ENCODE measurements at regions not wholly inside any gene's neighbourhood (a gene's known extent, or its start where the extent isn't known, plus 50 kb on each side); places are given as distances from the start of the nearest gene placed in this dataset.

- Mint-ChIP-seq H3K36me3 (ENCODE audit: low read depth) (no peaks in the 10 kb centered on the region), H3K27ac (no peak overlapping the region), H3K4me3 (no peak overlapping the region), H3K27me3 (ENCODE audit: insufficient read depth) (peaks cover 3% of the 10 kb centered on the region; the same call in 1 of the 2 replicates), H3K9me3 (no peaks in the 10 kb centered on the region), H3K4me1 (ENCODE audit: low read depth) (peaks cover 12% of the 10 kb centered on the region)
- no peak for DNase-seq
- TF ChIP-seq CTCF (IDR thresholded peaks at IDR 0.05), result no peak
Measured at GRCh38 chr16:65487231-65487630, 365.4 kb upstream of the CDH11 start.

DNA sequence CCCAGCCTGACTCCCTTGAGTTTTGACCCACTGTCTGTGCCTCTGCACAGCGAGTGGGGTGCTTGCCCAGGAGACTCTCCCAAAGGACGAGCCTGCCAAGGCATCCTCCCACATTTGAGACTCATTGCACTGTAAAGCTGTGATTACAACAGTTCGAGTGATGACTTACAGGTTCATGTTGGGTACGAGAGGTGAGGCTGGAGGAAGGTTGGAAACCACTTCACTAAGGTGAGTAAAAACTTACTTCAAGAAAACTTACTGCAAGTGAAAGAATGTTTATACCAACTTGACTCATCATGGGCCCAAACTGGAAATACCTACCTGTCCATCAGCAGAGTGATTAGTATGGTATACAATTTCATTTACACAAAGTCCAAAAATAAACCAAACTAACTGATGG lies 360.1 kb upstream of the CDH11 start:
- H3K27ac Mint-ChIP-seq, result no peak overlapping the region
- H3K4me1 Mint-ChIP-seq (ENCODE audit: low read depth), result no peaks in the 10 kb centered on the region
- H3K27me3 Mint-ChIP-seq (ENCODE audit: insufficient read depth), result no peaks in the 10 kb centered on the region
- H3K4me3 Mint-ChIP-seq, result no peak overlapping the region
- no peaks in the 10 kb centered on the region for H3K36me3 Mint-ChIP-seq (ENCODE audit: low read depth)
- no peak for TF ChIP-seq CTCF (IDR thresholded peaks at IDR 0.05)
- no peaks in the 10 kb centered on the region for H3K9me3 Mint-ChIP-seq
- DNase-seq, result no peak

DNA sequence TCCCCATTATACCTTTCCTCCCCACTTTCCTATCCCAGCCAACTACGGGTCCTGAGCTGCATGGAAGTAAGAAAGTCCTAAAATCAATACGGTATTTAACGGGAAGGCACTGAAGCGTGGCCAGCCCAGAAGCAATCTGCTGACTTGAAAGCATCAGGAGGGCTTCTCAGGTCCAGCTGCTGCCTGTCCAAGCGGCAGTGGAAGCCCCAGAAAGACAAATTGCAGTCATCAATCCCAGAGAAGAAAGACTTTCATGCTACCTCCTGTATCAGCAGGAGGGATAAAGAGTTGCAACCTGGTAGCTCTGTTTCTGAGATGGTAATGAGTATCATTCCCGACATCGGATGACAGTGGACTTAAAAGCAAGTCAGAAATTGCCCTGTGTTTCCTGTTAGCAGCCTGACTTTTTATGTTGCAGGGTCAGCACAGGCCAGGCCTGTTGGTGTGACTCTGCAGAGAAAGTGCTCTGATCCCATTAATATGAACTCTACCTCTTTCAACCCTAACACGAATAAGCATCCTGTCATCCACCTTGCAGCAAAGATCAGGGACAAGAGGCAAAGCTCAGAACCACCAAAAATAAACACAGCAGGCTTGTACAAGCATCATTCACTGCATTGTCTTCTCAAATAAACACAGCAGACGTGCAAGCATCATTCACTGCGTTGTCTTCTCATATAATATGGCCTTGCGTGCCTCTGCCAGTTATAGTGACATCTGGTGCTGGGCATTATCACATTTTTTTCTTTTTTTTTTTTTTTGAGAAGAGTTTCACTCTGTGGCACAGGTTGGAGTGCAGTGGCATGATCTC lies 358.6 kb upstream of the CDH11 start:
- H3K4me3 Mint-ChIP-seq, result no peak overlapping the region
- DNase-seq, result no peak
- no peaks in the 10 kb centered on the region for H3K9me3 Mint-ChIP-seq
- no peak overlapping the region for H3K27ac Mint-ChIP-seq
- TF ChIP-seq CTCF (IDR thresholded peaks at IDR 0.05), result no peak
- H3K27me3 Mint-ChIP-seq (ENCODE audit: insufficient read depth), result no peaks in the 10 kb centered on the region
- H3K4me1 Mint-ChIP-seq (ENCODE audit: low read depth), result no peaks in the 10 kb centered on the region
- no peaks in the 10 kb centered on the region for H3K36me3 Mint-ChIP-seq (ENCODE audit: low read depth)

DNA sequence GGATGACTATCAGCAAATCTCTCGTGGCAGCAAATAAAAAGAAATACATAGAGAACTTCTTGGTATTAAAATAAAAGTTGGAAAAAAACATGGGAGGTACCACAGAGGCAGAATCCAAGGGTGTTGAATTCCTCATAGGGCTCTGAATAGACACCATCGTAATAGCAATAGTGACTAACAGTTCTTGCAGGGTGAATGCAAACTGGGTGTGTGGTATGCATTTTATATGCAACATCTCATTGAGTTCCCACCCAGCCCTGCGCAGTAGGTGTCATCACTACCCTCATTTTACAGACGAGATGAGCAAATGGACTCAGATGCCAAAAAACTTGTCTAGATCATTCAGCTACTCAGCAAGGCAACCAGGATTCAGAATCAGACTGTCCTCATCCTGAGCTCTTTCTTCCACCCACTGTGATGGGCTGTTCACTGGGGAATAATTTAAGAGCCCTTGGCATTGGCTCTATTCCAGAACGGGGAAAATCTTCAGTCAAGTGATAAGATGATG lies 354.6 kb upstream of the CDH11 start:
- H3K27me3 Mint-ChIP-seq (ENCODE audit: insufficient read depth), result no peaks in the 10 kb centered on the region
- H3K27ac Mint-ChIP-seq, result no peak overlapping the region
- H3K36me3 Mint-ChIP-seq (ENCODE audit: low read depth), result no peaks in the 10 kb centered on the region
- H3K4me1 Mint-ChIP-seq (ENCODE audit: low read depth), result no peaks in the 10 kb centered on the region
- no peak for DNase-seq
- H3K4me3 Mint-ChIP-seq, result no peak overlapping the region
- TF ChIP-seq CTCF (IDR thresholded peaks at IDR 0.05), result no peak
- H3K9me3 Mint-ChIP-seq, result no peaks in the 10 kb centered on the region

GRCh38 chr16:65473699-65474098 lies 351.8 kb upstream of the CDH11 start:
- H3K4me1 Mint-ChIP-seq (ENCODE audit: low read depth), result no peaks in the 10 kb centered on the region
- no peaks in the 10 kb centered on the region for H3K27me3 Mint-ChIP-seq (ENCODE audit: insufficient read depth)
- DNase-seq, result no peak
- no peaks in the 10 kb centered on the region for H3K9me3 Mint-ChIP-seq
- no peak overlapping the region for H3K27ac Mint-ChIP-seq
- TF ChIP-seq CTCF (IDR thresholded peaks at IDR 0.05), result no peak
- H3K4me3 Mint-ChIP-seq, result no peak overlapping the region
- no peaks in the 10 kb centered on the region for H3K36me3 Mint-ChIP-seq (ENCODE audit: low read depth)
